ENCODE measurements at regions not wholly inside any gene's neighbourhood (a gene's known extent, or its start where the extent isn't known, plus 50 kb on each side); places are given as distances from the start of the nearest gene placed in this dataset.

DNA sequence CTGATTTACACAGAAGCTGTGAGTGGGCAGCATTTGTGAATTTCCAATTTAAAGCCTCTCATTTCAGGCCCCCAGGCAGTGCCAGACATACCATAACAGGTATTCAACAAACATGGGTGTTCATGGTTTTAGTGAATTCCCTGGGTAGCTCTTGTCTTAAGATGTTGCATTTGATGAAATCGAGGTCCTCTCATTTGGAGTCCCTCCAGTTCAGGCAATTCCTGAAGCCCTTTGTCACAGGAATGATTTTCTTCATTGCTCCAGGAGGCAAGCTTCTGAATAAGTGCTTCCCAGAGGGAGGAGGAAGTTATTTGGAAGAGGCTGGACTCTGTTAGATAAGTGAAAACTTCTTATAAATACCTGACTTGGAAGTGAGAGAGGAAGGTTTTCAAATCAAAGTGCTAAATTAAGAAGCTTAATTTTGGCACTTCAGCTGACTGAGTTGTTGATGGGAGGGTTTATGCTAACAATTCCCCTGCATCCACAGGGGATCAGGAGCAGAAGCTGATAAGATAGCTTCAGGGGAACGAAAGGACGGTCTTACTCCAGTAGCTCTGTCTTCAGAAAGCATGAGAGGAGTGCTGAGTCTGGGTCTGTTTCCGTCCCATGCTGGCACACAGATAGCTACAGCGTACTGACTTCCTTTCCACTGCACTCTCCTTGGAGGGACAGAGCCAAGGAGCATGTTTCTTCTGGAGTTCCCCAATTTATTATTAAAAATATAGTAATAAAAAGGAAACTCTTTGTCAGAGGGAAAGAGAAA lies 543.1 kb downstream of the GBA3 start:
- DNase-seq: no peak

DNA sequence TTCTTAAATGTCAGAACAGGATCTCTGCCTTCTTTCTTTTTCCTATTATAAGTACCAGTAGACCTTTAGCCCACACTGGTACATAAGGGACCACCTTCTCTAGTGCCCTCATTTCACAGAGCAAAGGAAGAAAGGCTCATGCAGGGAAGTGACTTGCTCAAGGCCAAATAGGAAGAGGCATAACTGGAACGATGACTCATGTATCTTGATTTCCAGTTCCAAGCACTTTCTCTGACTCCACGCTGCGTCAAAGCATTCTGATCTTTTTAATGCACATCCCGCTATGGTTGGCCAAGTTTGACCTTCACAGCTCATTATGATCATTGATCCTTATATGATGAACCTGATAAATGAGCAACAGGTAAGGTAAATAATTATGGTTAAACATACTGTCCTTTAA lies 542.0 kb downstream of the GBA3 start:
- DNase-seq: no peak

DNA sequence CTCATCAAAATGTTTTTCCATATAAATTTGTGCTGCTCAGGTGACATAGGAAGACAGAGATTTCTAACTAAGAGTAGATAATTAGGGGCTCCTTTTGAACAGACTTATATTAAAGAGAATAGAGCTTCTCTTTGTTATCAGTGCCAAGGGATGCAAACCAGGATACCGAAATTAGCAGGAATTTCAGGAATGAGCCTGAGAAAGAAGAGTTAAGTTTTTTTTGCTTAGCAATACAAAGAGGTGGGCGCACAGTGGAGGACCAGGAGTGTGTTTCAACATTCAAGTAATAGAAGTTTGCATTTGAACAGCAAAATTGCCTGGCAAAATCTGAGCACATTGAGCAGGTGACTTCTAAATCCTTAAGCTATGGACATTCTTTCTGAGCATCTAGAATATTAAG lies 541.3 kb downstream of the GBA3 start:
- no peak for DNase-seq

DNA sequence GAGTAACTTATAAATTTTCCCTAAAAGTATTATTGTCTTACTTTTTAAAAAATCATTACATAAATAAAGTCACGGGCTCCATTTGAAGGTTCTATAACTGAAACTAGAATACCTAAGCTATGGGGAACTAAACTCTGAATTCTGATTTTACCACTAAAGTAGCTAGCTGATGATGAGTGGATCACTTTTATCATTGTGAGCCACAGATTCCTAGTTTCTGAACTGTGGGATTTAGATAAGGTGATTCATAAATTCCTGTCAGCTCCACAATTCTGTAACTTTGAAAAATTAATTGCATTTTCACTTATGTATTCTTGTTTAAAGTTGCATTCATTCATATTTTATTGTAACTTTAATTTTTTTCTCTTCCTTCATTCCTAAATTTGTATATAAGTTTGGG lies 540.9 kb downstream of the GBA3 start:
- no peak for DNase-seq

DNA sequence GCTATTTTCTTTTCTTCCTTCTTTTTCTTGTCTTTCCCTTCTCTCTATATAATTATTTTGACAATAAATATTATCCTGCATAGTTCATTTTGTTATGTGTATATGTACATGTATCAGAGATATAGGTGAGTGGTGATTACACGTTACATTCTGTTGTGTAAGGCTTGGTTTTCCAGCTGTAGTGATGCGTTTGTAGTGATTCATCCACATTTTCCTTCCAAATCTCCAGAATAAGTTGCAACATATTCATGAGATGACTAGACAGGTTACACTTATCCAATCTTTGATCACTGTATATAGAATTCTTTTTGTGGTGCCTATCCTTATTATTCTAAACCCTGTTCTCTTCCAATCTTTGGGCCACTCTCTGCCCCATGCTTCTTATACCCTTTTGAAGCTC lies 540.2 kb downstream of the GBA3 start:
- no peak for DNase-seq

DNA sequence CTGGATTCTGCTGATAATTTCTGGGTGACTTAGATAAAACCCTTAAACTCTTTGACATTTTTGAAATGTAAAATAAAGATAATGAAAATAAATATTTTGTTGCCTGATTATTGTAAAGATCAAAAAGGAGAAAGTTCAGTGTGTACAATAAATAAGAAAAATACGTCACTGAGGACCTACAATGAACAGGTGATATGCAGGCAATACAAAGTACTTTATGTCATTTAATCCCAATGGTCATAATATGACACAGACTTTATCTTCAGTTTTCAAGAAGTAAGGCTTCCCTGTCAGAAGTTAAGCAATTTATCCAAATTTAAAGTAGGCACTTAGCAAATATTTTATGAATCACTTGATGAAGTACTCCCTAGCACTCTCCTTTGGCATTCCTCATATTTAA lies 532.8 kb downstream of the GBA3 start:
- no peak for DNase-seq

DNA sequence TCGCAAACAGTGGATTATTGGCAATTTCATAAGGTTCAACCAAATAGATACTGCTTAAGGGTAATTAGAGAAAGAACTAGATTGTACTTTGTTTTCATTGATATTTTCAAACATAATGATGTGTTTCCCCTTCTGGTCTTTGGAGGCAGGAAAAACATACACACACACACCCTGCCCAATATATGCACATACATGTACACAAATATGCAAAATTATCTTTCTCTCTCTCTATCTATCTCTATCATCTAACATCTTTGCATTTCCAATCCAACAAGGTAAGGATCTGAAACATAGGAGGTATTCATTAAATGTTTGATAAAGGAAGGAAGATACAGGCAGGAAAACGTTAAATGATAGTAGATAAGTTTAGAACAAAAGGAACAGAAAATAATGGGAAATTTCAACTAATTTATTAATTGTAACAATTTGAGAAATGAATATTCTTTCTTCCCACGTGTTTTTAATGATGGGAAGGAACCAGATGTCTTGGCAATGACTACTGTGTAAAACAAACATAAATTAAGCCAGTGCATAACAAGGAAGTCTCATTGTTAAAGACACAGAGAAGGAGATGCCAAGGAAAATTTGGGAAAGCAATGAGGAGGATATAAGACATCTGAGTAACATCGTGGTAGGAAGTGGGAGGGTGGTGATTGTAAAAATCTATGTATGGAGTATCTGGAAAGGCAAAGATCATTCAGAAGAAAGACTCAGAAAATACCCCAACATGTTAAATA lies 532.1 kb downstream of the GBA3 start:
- DNase-seq: no peak

DNA sequence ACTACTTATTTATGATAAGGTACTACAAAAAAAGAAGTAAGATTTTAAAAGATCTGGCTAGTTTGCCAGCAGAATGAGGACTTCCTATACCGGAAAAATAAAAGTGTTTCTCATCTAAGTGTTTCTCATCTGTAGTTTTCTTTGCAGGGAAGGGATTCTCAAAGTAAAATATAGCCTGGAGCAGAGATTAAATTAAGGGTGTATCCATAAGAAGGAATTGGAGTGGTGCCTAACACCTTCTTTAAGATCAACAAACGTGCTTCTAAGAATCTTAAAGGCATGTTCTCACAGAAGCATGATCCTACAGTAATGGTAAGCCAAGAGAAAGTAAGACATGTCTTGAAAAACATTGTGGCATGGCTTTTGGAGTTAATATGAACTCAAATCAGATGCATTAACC lies 528.2 kb downstream of the GBA3 start:
- no peak for DNase-seq

DNA sequence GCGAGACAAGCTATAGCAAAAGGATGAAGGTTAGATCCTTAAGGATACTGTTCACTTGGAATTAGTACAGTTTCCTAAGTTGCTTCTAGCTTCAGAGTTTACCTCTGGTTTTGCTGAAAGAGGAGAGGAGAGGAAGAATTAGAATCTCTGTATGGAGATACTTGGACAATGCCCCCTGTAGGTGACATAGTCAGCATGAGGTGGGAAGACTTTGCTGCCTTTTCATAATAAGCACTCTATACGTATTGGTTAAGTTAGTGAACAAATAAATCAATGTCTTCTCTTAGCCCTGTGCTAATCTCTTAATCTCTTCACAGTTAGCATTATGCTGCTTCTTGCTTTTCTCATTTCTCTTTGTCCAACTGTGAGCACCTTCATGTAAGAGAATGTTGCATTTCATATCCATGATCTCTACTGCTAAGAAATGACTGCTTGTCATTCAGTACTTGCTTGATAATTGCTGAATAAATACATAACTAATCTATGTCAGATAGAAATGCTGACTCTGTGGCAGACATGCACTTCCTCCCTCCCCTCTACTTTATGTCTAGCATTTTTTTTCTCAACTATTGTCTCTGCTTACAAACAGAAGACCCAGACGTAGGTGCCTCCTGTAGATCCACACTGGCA lies 527.2 kb downstream of the GBA3 start:
- DNase-seq: no peak

DNA sequence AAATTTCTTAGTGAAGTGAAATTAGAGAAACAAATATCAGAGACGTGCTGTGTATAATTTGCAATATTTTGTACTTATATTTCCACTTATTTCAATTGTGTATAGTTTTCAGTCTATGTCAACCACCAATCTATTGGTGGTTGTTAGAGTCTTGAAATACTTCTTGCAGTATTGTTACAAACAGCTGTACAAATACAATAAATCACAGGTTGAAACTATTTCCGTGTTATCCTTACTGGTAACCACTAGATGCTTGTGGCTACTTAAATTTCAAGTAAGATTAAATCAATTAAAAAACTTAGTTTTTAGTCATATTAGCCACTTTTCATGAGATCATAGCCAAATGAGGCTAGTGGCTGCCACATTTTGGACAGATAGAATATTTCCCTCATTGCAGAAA lies 520.5 kb downstream of the GBA3 start:
- DNase-seq: no peak

DNA sequence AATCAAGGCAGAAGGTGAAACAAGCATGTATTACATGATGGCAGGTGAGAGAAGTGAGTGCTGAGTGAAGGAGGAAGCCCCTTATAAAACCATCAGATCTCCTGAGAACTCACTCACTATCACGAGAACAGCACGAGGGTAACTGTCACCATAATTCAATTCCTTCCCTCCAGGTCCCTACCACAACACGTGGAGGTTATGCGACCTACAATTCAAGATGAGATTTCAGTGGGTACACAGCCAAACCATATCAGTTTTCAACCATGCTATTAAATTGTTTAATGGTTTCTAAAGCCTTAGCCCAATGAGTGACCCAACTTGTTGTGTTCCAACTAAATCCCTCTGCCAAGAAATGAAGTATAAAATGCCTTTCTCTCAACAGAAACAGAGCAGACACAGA lies 519.8 kb downstream of the GBA3 start:
- DNase-seq: no peak

DNA sequence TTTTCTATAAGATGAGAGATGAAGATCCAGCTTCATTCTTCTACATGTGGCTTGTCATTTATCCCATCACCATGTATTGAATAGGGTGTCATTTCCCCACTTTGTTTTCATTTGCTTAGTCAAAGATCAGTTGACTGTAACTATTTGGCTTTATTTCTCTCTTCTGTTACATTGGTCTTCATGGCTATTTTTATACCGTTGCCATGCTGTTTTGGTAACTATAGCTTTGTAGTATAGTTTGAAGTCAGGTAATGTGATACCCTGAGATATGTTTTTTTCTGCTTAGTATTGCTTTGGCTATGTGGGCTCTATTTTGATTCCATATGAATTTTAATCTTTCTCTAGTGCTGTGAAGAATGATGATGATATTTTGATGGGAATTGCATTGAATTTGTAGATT lies 514.3 kb downstream of the GBA3 start:
- DNase-seq: no peak

DNA sequence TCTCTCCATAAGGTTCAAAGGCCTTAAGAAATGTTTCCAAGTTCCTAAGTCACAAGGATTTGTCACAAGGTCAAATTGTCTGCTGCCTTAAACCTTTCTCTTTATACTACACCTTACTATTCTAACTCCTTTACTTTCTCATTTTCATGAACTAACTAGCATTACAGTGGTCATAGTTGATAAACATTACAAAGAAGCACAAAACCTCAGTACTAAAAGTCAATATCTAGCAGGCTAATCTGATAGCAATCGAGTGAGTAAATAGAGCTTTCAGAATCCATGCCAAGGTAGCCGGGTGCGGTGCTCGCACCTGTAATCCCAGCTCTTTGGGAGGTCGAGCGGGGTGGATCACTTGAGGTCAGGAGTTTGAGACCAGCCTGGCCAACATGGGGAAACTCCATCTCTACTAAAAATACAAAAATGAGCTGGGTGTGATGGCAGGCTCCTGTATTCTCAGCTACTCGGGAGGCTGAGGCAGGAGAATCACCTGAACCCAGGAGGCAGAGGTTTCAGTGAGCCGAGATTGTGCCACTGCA lies 510.0 kb downstream of the GBA3 start:
- no peak for DNase-seq

DNA sequence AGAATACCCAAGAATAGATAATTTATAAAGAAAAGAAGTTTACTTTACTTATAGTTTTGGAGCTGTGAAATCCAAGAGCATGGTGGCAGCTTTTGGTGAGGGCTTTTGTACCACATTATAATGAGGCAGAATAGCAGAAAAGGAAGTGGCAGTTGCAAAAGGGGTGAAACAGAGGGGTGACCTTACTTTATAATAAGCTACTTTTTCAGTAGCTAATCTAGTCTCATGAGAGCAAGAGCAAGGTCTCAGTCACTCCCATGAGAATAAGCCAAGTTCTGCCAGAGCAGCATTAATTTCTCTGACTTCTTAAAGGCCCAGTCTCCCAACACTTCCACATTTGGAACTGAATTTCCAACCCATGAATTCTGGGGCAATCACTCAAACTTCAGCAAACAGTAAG lies 502.0 kb downstream of the GBA3 start:
- DNase-seq: no peak

DNA sequence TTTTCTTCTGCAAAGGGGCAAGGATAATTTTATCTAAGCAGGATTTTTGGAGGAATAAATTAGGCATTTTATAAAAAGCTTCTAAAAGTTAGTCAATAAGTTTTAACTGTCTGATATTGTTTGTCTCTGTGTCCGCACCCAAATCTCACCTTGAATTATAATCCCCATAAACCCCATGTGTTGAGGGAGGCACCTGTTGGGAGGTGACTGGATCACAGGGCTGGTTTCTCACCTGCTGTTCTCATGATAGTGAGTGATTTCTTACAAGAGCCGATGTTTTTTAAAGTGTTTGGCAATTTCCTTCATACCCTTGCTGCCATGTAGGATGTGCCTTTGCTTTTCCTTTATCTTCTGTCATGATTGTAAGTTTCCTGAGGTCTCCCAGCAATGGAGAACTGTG lies 481.4 kb downstream of the GBA3 start:
- DNase-seq: no peak

DNA sequence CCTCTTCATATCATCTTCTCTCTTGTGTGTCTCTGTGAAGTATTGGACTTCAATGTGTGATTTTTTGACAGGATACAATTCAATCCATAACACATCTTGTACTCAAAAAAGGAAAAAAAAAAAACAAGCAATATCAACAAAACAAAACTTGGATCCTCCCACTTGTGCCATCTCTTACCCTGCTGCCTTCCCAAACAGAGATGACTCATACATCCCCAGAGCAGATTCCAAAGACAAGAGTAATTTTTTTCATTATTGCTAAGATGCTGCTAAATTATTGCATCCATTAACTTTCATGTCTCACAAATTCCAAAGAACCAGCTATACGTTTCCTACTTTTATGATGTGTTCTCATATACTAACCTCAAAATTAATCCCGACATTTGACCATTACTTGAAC lies 479.2 kb downstream of the GBA3 start:
- no peak for DNase-seq

DNA sequence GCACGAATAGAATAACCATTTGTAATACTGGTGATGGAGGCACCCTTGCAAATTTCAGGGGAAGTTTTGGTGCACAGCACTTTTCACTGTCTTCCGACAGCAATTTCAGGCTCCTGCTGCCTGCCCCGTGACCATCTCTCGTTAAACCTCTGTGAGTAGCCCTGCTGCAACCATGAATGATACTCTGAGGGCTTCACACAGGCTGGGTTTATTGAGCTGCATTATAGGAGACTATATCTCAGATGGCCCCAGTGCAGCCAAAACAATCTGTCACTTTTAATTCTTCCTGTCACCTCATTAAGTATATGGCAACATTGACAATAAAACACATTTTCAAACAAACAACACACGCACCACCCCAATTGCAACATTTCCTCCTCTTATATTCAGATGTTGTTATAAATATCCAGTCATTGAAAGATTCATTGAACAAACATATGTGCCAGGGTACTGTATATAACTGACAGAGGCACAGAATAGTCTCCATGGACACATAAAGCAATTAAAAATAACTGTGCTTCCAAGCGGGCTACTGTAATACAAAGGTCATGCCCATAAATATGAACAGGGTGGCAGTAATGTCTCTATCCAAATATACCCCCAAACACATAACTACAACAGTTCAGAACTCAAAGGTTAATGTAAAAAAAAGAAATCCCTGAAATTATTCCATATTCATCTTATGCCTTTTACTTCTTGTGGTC lies 477.0 kb downstream of the GBA3 start:
- DNase-seq: no peak

DNA sequence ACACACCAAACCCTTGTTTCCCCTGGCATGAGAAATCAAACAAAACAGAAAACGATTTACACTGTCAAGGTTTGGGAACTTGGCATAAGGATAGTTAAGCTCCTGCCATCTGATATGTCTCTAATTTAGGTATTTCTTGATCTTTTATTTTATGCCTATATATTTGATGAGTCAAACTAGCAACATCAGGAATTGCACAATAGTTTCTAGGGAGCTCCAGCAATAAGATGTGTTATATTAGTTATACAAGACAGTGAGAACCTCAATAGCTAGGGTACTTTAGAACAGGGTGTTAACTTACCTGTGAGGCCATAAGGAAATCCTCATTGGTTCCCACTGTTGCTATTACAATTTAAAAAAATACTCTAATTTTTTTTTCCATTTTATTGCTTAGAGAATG lies 474.2 kb downstream of the GBA3 start:
- DNase-seq: no peak

DNA sequence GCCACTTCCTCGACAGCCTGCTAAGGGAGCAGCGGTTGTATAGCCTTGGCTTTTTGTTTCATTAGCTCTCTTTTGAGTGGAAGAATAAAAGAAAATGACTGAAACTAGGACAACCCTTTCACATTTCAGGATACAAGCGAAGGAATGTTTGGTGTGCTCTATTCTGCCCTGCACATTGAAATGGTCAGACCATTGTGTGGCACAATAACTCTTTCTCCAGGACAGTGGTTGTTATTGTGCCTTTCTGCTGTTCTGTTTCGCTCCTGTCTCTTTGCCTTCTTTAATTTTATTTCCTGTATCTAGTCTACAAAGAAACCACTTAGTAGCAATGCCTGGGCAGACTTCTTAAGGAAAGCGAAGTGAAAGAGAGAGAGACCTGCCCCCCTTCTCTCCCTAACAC lies 473.7 kb downstream of the GBA3 start:
- no peak for DNase-seq

DNA sequence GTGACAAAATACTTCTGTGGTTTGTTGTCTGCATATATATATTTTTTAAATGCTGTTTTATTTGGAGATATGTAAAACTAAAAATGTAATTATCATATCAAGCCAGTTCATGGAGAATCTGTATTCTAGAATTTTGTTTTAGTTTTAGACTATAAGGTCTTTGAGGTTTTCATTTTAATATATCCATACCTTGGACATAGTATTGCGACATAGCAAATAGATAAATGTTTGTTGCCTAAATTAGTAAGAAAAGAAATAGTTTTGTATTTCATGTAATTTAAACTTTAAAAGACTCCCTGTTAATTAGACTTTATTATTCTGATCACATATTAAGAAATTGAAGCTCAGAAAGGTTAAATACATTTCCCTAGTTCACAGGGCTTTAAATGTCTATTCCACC lies 472.9 kb downstream of the GBA3 start:
- no peak for DNase-seq

DNA sequence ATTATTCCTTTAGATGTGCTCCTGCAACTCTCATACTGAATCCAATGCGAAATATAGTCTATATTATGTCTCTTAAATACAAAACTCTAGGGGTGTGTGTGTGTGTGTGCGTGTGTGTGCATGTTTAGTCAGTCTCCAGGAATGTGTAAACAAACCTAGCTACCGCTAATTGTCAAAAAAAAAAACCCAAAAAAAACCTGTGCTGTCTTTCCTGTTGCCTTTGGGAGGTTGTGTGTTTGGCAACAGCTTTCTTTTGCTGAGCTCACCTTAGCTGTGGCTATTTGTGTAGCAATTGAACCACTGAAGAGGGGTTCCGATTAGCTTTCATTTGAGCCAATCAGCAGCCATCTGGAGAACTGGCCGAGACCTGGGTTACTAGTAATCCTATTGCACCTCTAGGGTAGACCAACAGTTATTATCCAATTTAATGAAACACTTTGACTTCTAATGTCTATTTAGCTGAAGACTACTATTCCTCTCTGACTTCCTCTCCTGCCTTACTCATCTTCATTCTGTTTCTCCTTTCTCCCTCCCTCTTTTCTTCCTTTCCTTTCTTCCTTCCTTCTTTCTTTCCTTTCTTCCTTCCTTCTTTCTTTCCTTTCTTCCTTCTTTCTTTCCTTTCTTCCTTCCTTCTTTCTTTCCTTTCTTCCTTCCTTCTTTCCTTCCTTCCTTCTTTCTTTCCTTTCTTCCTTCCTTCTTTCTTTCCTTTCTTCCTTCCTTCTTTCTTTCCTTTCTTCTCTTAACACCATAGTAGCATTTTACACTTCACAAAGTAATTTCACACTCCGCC lies 471.1 kb downstream of the GBA3 start:
- no peak for DNase-seq

DNA sequence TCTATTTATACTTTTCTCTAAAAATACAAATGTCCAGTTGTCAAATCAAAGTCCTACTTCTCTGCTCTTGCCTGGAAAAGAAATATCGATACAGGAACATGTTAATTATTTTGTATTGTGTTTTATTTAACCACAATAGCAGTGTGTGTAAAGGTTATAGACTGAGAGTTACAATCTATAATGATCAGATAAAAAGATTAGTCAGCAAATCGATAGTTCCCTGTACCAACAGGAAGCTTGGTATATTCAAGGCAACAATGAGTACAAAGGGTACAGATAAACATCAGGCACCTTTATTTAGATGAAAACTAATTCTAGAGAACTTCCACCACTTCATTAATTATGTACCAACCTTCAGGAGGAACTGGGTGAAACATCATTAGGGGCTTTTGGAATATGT lies 469.5 kb downstream of the GBA3 start:
- no peak for DNase-seq

DNA sequence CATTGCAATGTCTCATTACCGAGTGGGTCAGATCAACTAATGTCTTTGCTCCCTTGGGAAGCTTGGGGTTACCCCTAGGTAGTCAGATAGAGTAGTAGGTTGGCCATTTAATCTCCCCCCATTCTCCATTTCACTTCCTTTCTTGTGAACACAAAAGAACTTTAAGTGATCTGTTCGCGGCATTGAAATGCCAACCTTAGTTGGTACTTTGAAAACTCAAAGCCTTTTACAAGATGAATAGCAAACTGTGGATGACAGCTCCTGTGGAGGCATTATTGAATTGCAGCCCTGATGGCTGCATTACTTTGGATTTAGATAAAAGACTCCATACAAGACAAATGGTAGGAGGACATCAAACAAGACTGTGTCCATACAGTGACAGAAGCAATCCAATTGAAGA lies 469.1 kb downstream of the GBA3 start:
- no peak for DNase-seq
